ENCODE measurements at regions not wholly inside any gene's neighbourhood (a gene's known extent, or its start where the extent isn't known, plus 50 kb on each side); places are given as distances from the start of the nearest gene placed in this dataset.
"Not testable (repeated sequence)": the region's sequence is repeated elsewhere in the genome, so short reads cannot be mapped to it uniquely, and the experiment has no call there.

- DNase-seq (ENCODE audit: low read depth, low spot score) = no peak
Measured at GRCh38 chrX:129361576-129361975, 161.7 kb downstream of the SMARCA1 start.

DNA sequence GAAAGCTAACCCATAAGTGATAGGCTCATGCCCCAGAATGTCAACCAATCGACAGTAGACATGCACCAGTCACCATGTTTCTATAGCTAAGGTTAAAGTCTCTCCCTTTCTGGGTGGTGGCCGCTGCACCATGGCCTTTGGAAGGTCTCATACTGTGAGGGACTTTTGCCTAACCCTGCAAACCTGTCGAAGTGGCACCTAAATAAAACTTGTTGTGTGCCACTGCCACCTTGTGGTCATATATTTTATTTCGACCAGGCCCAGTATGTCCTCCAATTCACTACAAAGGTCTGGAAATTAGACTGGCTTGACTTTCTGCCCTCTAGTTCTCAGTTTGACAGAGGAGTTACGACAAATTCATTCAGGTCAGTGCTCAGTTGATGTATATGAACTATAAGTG, 163.1 kb downstream of the SMARCA1 start:
- peak; percentile 54 for DNase-seq (ENCODE audit: low read depth, low spot score)

- DNase-seq (ENCODE audit: low read depth, low spot score) = no peak
Measured at GRCh38 chrX:129359269-129359668, 164.0 kb downstream of the SMARCA1 start.

GRCh38 chrX:129357428-129357827, 165.9 kb downstream of the SMARCA1 start:
- DNase-seq (ENCODE audit: low read depth, low spot score) = not testable (repeated sequence)

DNA sequence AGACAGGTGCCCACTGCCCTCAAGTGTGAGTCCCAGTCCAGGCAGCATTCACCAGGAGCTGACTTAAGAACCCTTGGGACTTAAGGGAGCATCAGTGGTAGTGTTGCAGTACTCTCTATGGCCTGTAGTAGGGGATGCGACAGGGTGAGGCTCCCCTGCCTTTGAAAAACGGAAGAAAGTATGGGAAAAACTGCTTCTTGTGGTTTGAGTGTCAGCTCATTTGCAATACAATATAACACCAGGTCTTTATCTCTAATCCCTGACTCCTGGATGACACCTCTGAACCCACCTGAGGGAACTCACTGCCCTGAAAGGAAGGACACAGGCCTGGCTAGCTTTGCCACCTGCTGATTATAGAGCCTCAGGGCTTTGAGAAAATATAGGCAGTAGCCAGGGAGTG, 176.0 kb downstream of the SMARCA1 start:
- no peak for DNase-seq (ENCODE audit: low read depth, low spot score)

GRCh38 chrX:129346574-129346973, 176.7 kb downstream of the SMARCA1 start:
- DNase-seq (ENCODE audit: low read depth, low spot score) = no peak

DNA sequence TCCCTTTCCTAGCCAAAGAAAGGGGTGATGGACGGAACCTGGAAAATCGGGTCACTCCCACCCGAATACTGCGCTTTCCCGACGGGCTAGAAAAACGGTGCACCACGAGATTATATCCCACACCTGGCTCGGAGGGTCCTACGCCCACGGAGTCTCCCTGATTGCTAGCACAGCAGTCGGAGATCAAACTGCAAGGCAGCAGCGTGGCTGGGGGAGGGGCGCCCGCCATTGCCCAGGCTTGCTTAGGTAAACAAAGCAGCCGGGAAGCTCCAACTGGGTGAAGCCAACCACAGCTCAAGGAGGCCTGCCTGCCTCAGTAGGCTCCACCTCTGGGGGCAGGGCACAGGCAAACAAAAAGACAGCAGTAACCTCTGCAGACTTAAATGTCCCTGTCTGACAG, 186.0 kb downstream of the SMARCA1 start:
- DNase-seq (ENCODE audit: low read depth, low spot score) = not testable (repeated sequence)

- peak; percentile 2 for DNase-seq (ENCODE audit: low read depth, low spot score)
Measured at GRCh38 chrX:129323115-129323514, 200.2 kb downstream of the SMARCA1 start.

- peak; percentile 41 for DNase-seq (ENCODE audit: low read depth, low spot score)
Measured at GRCh38 chrX:129318375-129318774, 204.9 kb downstream of the SMARCA1 start.

DNA sequence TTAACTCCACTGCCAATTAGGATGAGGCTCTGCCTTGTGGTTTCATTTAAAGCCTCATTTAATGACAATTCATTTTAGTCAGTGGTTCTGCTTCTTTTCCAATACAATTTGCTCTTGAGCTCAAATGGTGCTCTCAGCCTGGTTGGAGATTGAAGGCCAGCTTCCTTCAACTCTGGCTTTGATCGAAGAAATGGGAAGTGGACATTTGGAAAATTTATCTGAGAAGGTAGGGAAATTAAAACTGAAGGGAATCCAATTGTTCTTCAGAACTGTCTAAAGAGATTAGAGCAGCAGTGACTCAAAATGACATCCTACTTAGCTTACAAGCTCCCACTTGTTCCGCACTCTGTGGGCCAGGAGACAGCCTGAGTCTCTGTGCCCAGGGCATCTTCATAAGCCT, 206.8 kb downstream of the SMARCA1 start:
- no peak for DNase-seq (ENCODE audit: low read depth, low spot score)

GRCh38 chrX:129310000-129310399, 213.3 kb downstream of the SMARCA1 start:
- no peak for DNase-seq (ENCODE audit: low read depth, low spot score)

GRCh38 chrX:129262912-129263311, 260.4 kb downstream of the SMARCA1 start:
- DNase-seq (ENCODE audit: low read depth, low spot score) = no peak

GRCh38 chrX:129255516-129255915, 267.8 kb downstream of the SMARCA1 start:
- DNase-seq (ENCODE audit: low read depth, low spot score) = not testable (repeated sequence)

DNA sequence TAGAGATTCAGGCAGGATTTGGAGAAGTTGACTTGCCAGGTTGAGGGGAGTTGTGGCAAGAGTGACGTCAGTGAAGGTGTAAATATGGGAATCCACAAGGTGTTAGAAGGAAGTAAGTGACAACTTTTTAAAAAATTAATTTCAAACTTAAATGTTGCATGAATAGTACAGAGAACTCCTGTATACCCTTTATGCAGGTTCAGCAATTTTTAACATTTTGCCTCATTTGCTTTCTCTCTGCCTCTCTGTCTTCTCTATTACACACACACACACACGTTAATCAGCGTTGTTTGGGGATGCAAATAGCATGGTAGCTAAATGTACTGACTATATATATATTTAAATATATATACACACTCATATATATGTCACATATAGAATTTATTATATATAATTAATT, 273.7 kb downstream of the SMARCA1 start:
- DNase-seq (ENCODE audit: low read depth, low spot score) = no peak

DNA sequence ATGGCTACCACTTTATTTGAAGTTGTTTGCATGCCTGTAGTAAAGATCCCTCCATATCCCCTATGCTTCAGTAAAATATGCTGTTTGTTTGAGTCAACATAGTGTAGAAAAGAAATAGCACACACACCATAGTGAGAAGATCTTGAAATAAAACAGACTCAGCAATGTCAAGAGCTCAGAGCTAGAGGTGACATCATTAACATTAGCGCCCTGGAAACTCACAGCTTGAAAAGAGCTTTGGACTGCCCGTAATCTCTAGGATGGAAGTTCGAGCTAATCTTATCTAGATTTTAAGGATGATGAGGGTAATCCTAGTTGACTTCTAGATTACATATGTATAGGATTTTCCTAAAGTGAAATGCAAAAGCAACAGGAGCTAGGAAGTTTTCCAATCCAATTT, 275.6 kb downstream of the SMARCA1 start:
- DNase-seq (ENCODE audit: low read depth, low spot score) = no peak

GRCh38 chrX:129239371-129239770, 283.9 kb downstream of the SMARCA1 start:
- DNase-seq (ENCODE audit: low read depth, low spot score) = peak; percentile 63

GRCh38 chrX:129238011-129238410, 285.3 kb downstream of the SMARCA1 start:
- no peak for DNase-seq (ENCODE audit: low read depth, low spot score)

GRCh38 chrX:129235903-129236302, 287.4 kb downstream of the SMARCA1 start:
- peak; percentile 2 for DNase-seq (ENCODE audit: low read depth, low spot score)

DNA sequence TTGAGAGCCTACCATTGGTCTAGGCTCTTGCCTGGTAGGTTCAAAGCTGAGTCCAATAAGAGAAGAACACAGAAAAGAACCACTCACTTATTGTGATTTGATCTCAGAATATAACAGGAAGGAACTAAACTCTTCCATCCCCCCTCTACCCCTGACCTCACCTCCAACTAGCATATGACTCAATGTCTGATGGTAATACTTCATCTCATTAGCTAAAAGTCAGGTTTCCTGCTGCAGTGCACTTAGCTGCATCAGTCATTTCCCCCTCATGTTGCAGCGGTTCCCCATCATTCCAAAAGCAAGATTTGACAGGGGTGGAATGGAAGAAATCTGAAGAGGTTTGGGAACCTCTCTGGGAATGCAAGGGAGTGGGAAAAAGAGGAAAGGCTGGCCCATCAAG, 289.5 kb downstream of the SMARCA1 start:
- no peak for DNase-seq (ENCODE audit: low read depth, low spot score)

- no peak for DNase-seq (ENCODE audit: low read depth, low spot score)
Measured at GRCh38 chrX:129230850-129231512, 292.3 kb downstream of the SMARCA1 start.

DNA sequence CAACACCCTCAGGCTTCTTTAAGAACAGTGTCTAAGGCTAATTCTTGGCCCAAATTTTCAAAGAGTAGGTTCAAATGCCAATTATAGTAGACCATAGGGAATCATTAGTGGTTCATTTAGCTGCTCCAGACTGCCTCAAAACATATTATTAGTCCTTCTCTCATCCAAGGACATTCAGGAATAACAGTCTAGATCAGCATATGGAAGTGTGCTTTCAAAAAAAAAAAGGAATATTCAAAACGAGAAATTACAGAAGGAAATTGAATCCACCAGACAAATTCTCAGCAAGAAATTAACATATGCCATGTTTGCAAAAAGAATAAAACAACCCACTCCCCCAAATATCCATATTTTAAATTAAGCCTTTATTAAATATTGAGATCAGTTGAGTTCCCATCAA, 293.1 kb downstream of the SMARCA1 start:
- DNase-seq (ENCODE audit: low read depth, low spot score) = no peak

GRCh38 chrX:129227366-129227765, 295.9 kb downstream of the SMARCA1 start:
- no peak for DNase-seq (ENCODE audit: low read depth, low spot score)

- no peak for DNase-seq (ENCODE audit: low read depth, low spot score)
Measured at GRCh38 chrX:129193357-129193756, 329.9 kb downstream of the SMARCA1 start.

DNA sequence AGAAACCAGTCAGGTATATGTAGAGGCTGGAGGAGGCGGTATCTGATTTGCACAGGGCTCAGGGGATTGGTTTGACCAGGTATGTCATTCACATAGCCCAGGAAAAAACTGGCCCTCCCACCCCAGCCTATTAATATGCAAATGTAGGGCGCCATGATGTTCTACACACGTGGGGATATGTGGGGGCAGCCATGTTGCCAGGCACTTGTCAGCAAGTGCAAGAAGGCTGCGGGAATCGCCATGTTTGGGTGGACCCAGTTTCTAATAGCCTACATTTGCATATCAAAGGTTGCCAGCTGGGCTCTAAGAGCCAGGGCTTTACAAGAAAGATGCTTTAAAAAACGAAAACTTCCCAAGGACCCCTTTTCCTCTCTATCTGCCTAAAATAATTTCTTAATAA, 335.1 kb downstream of the SMARCA1 start:
- no peak for DNase-seq (ENCODE audit: low read depth, low spot score)

All from astrocyte of the hippocampus (primary cell).